Glutamatergic neuron (in vitro differentiated cells): ENCODE measurements at regions not wholly inside any gene's neighbourhood (a gene's known extent, or its start where the extent isn't known, plus 50 kb on each side); places are given as distances from the start of the nearest gene placed in this dataset.
"Not testable (repeated sequence)": the region's sequence is repeated elsewhere in the genome, so short reads cannot be mapped to it uniquely, and the experiment has no call there.

Experiments used
- DNase-seq: peaks from one replicate; pipeline ENCODE4 v3.0.0; 2022
- H3K27ac Mint-ChIP-seq: one replicate; pipeline ENCODE4 v1.8.0; 2020; ENCODE audit warnings: mild to moderate bottlenecking, mixed read lengths, inconsistent platforms; ENCODE audit not compliant: unreplicated experiment
- H3K27me3 Mint-ChIP-seq: one replicate; pipeline ENCODE4 v1.8.0; 2020; ENCODE audit warnings: mild to moderate bottlenecking, moderate library complexity, mixed read lengths, inconsistent platforms; ENCODE audit not compliant: unreplicated experiment
- H3K36me3 Mint-ChIP-seq: one replicate; pipeline ENCODE4 v1.8.0; 2020; ENCODE audit warnings: mild to moderate bottlenecking, mixed read lengths, inconsistent platforms; ENCODE audit not compliant: unreplicated experiment
- H3K4me1 Mint-ChIP-seq: one replicate; pipeline ENCODE4 v1.8.0; 2020; ENCODE audit warnings: mild to moderate bottlenecking, low read depth, mixed read lengths, inconsistent platforms; ENCODE audit not compliant: unreplicated experiment
- H3K4me3 Mint-ChIP-seq: one replicate; pipeline ENCODE4 v1.8.0; 2020; ENCODE audit warnings: mild to moderate bottlenecking, mixed read lengths, inconsistent platforms; ENCODE audit not compliant: unreplicated experiment
- H3K9me3 Mint-ChIP-seq: one replicate; pipeline ENCODE4 v1.8.0; 2020; ENCODE audit warnings: mild to moderate bottlenecking, moderate library complexity, mixed read lengths, inconsistent platforms; ENCODE audit not compliant: unreplicated experiment
- CTCF ChIP-seq: fragments of 200-600 bp; sonication (generic); IDR thresholded peaks from one replicate; pipeline ENCODE4 v1.5.0; 2021; ENCODE audit not compliant: partially characterized antibody, unreplicated experiment

- H3K4me1 Mint-ChIP-seq, H3K36me3 Mint-ChIP-seq, H3K27ac Mint-ChIP-seq, H3K4me3 Mint-ChIP-seq, H3K27me3 Mint-ChIP-seq, H3K9me3 Mint-ChIP-seq, DNase-seq: not testable (repeated sequence)
Measured at GRCh38 chr9:91512235-91512634, 88.6 kb upstream of the NFIL3 start.

- Mint-ChIP-seq H3K4me1 (no peaks in the 10 kb centered on the region), H3K27ac (no peak overlapping the region), H3K9me3 (peaks cover 2% of the 10 kb centered on the region), H3K36me3 (no peaks in the 10 kb centered on the region), H3K27me3 (no peaks in the 10 kb centered on the region), H3K4me3 (no peak overlapping the region)
- no peak for DNase-seq
- TF ChIP-seq CTCF, result no peak
Measured at GRCh38 chr9:91503673-91504081, 80.0 kb upstream of the NFIL3 start.

DNA sequence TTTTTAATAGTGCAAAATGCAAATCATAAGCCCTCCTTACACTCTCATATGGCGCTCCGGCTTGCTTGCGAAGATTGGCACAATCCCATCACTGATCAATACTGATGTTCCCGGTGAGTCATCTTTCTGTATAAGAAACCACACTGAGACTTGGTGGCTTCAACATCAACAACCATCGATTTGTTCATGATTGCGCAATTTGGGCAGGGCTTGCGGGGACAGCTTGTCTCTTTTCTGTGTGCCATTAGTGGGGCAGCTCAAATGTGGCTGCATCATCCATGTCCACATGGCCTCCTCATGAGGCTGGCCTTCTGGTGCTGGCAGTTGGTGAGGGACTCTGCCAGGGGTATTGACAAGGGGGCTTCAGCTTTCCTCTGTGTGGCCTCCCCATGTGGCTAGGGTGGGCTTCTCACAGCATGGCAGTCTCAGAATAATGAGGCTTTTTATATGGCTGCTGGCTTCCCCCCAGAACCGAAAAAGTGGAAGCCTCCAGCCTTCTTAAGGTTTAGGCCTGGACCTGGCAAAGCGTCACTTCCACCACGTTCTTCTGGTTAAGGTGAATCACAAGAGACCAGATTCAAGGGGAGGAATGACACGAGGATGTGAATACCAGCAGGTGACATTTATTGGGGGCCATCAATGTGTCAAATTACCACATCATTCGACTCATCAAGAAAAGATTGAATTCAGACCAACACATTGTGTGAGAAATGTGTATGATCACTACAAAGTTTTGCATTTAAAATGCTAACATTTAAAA, 79.5 kb upstream of the NFIL3 start:
- DNase-seq, result no peak
- Mint-ChIP-seq H3K27ac (no peak overlapping the region), H3K4me1 (no peaks in the 10 kb centered on the region), H3K4me3 (no peak overlapping the region), H3K9me3 (peaks cover 2% of the 10 kb centered on the region), H3K27me3 (no peaks in the 10 kb centered on the region), H3K36me3 (no peaks in the 10 kb centered on the region)
- TF ChIP-seq CTCF, result no peak

- H3K36me3 Mint-ChIP-seq, result no peaks in the 10 kb centered on the region
- DNase-seq, result no peak
- TF ChIP-seq CTCF, result no peak
- H3K9me3 Mint-ChIP-seq, result peaks cover 2% of the 10 kb centered on the region
- H3K4me1 Mint-ChIP-seq, result no peaks in the 10 kb centered on the region
- no peaks in the 10 kb centered on the region for H3K27me3 Mint-ChIP-seq
- no peak overlapping the region for H3K4me3 Mint-ChIP-seq
- no peak overlapping the region for H3K27ac Mint-ChIP-seq
Measured at GRCh38 chr9:91502475-91502874, 78.8 kb upstream of the NFIL3 start.

DNA sequence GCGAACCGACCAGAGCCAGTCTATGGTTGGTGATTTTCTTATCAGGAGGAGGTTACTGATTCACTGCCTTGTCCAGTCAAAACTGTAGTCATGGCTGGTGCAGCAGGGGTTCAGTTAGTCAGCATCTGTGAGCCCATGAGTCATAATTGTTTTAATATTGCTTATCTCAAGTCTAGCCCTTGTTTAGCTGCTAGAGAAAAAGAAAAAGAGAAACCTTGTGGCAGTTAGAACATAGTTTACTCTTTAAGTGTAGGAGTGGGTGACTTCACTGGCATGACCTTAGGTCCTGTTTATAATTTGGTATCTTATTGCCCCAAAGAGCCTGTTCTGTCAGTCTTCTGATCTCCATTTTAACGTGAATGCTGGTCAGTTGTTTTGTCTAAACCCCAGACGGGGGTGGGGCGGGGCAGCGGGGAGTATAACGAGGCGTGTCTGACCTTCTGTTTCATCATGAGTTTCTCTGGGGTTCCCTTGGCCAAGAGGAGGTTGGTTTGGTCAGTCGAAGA, 76.9 kb upstream of the NFIL3 start:
- no peak overlapping the region for H3K4me3 Mint-ChIP-seq
- H3K27ac Mint-ChIP-seq, result no peak overlapping the region
- no peaks in the 10 kb centered on the region for H3K27me3 Mint-ChIP-seq
- peaks cover 5% of the 10 kb centered on the region for H3K4me1 Mint-ChIP-seq
- H3K9me3 Mint-ChIP-seq, result no peaks in the 10 kb centered on the region
- DNase-seq, result no peak
- no peak for TF ChIP-seq CTCF
- no peaks in the 10 kb centered on the region for H3K36me3 Mint-ChIP-seq
